HCT116 (cell line): ENCODE measurements at regions not wholly inside any gene's neighbourhood (a gene's known extent, or its start where the extent isn't known, plus 50 kb on each side); places are given as distances from the start of the nearest gene placed in this dataset.

ENCODE experiments used
- ATAC-seq: fragments of 200-7000 bp; cut with Tn5 transposase; 2 replicates; pipeline ENCODE4 v1.9.1; 2020; ENCODE audit warnings: mild to moderate bottlenecking, moderate library complexity
- BruUV-seq: library from RNA; stranded (reverse); fragments of 400-500 nt; replicated peaks from 2 replicates; lab custom pipeline; 2021; lab: Mats Ljungman, UMichigan
- CTCF ChIA-PET: fragments of 300-600 bp; sonication (Branson Sonifier 250); formaldehyde crosslinking; loops from one replicate; lab custom pipeline; 2021; ENCODE audit warnings: antibody characterized with exemption; lab: Charles Lee
- POLR2A ChIA-PET: fragments of 300-600, 350-600 bp; sonication (Branson Sonifier 250); formaldehyde crosslinking; loops from one replicate; lab custom pipeline; 2021; ENCODE audit warnings: antibody characterized with exemption; lab: Charles Lee
- RAD21 ChIA-PET, 2 experiments: fragments of 300-600 bp; sonication (Branson Sonifier 250); formaldehyde crosslinking; loops; one replicate each; lab custom pipeline; 2023; ENCODE audit warnings: low total read pairs in 2 of 2; ENCODE audit not compliant: uncharacterized antibody in 2 of 2, unreplicated experiment in 2 of 2, low non-redundant PET in 1 of 2; lab: Charles Lee
- DNase-seq: peaks from one replicate; pipeline ENCODE4 v3.0.0-alpha.2; 2010; ENCODE audit warnings: low read depth, low spot score
- H2AFZ ChIP-seq: fragments of 200-600 bp; shearing (Covaris generic), sonication (generic); 2 replicates; pipeline ENCODE4 v1.6.1; 2017; ENCODE audit warnings: low read depth, mixed run types, mixed read lengths, antibody characterized with exemption, low read length; ENCODE audit not compliant: poor library complexity, severe bottlenecking
- H3K27ac ChIP-seq: 2 replicates; pipeline ENCODE4 v1.5.1; 2012; ENCODE audit warnings: low read depth, low read length
- H3K27me3 ChIP-seq: fragments of 200-600 bp; sonication (generic); 2 replicates; pipeline ENCODE4 v1.6.1; 2016; ENCODE audit warnings: mixed run types, low read length, mixed read lengths; ENCODE audit not compliant: insufficient read depth
- H3K36me3 ChIP-seq, 2 experiments: fragments of 200-500 bp in 1 of 2; fragments of 200-600 bp in 1 of 2; sonication (Bioruptor generic) in 1 of 2; sonication (generic) in 1 of 2; 2 replicates each; pipeline versions ENCODE4 v1.5.1 to v1.6.1; 2014 to 2016; ENCODE audit warnings: low read length in 2 of 2, inconsistent platforms in 1 of 2, mixed read lengths in 1 of 2, mixed run types in 1 of 2; ENCODE audit not compliant: insufficient read depth in 2 of 2, control insufficient read depth in 1 of 2
- H3K4me1 ChIP-seq, 2 experiments: fragments of 200-600 bp in 1 of 2; sonication (generic) in 1 of 2; 2 replicates each; pipeline versions ENCODE4 v1.5.1 to v1.6.1; 2012 to 2017; ENCODE audit warnings: low read length in 2 of 2, inconsistent platforms in 1 of 2, mild to moderate bottlenecking in 1 of 2, mixed read lengths in 1 of 2, mixed run types in 1 of 2, moderate library complexity in 1 of 2; ENCODE audit not compliant: insufficient read depth in 2 of 2, control insufficient read depth in 1 of 2
- H3K4me2 ChIP-seq: fragments of 200-600 bp; sonication (generic); 2 replicates; pipeline ENCODE4 v1.6.1; 2017; ENCODE audit warnings: mixed run types, low read length, mixed read lengths
- H3K4me3 ChIP-seq, 2 experiments: fragments of 200-600 bp in 1 of 2; sonication (generic) in 1 of 2; replicated peaks in 1 of 2; 2 replicates each; pipeline ENCODE4 v1.5.1; 2011 to 2016; ENCODE audit warnings: low read length in 2 of 2, control low read depth in 1 of 2, low read depth in 1 of 2, mild to moderate bottlenecking in 1 of 2, mixed read lengths in 1 of 2, mixed run types in 1 of 2
- H3K79me2 ChIP-seq: fragments of 200-600 bp; sonication (generic); 2 replicates; pipeline ENCODE4 v1.6.1; 2017; ENCODE audit warnings: mild to moderate bottlenecking, mixed run types, low read length, moderate library complexity, mixed read lengths; ENCODE audit not compliant: insufficient read depth
- H3K9ac ChIP-seq: fragments of 200-600 bp; sonication (generic); 2 replicates; pipeline ENCODE4 v1.6.1; 2016; ENCODE audit warnings: low read length, mixed read lengths
- H3K9me2 ChIP-seq: fragments of 200-600 bp; sonication (generic), shearing (Covaris generic); 2 replicates; pipeline ENCODE4 v1.6.1; 2017; ENCODE audit warnings: mixed run types, mild to moderate bottlenecking, moderate library complexity; ENCODE audit not compliant: insufficient read depth
- H3K9me3 ChIP-seq, 2 experiments: fragments of 200-500 bp in 1 of 2; fragments of 200-600 bp in 1 of 2; sonication (Bioruptor generic) in 1 of 2; sonication (generic) in 1 of 2; 2 replicates each; pipeline ENCODE4 v1.6.1; 2014 to 2017; ENCODE audit warnings: low read length in 2 of 2, mixed read lengths in 2 of 2, inconsistent platforms in 1 of 2, low read depth in 1 of 2, mild to moderate bottlenecking in 1 of 2, mixed run types in 1 of 2, moderate library complexity in 1 of 2; ENCODE audit not compliant: control insufficient read depth in 1 of 2, insufficient read depth in 1 of 2
- H4K20me1 ChIP-seq: fragments of 200-600 bp; sonication (generic), shearing (Covaris generic); 2 replicates; pipeline ENCODE4 v1.6.1; 2017; ENCODE audit warnings: mixed run types, mild to moderate bottlenecking, moderate library complexity; ENCODE audit not compliant: insufficient read depth
- EGR1 ChIP-seq: IDR thresholded peaks from 2 replicates; pipeline ENCODE4 v1.6.1; 2012; ENCODE audit warnings: low read depth
- ELF1 ChIP-seq: IDR thresholded peaks from 2 replicates; pipeline ENCODE4 v1.6.1; 2012; ENCODE audit warnings: low read depth, borderline replicate concordance
- EZH2 ChIP-seq: fragments of 200-600 bp; sonication (generic); IDR thresholded peaks from 2 replicates; pipeline ENCODE4 v1.6.1; 2017; ENCODE audit warnings: antibody characterized with exemption, mixed run types
- RAD21 ChIP-seq: IDR thresholded peaks from 2 replicates; pipeline ENCODE4 v1.6.1; 2012; ENCODE audit warnings: low read depth, mild to moderate bottlenecking
- SIN3A ChIP-seq: IDR thresholded peaks from 2 replicates; pipeline ENCODE4 v1.6.1; 2012; ENCODE audit warnings: low read depth
- TCF7L2 ChIP-seq: IDR thresholded peaks from 2 replicates; pipeline ENCODE4 v1.7.0; 2011; ENCODE audit warnings: borderline replicate concordance, inconsistent platforms; ENCODE audit not compliant: insufficient read depth, insufficient read length; ENCODE audit errors: extremely low read depth
- intact Hi-C: fragments of 100-400 bp; cut with micrococcal nuclease; formaldehyde crosslinking; loops from 2 replicates; pipeline ENCODE4 v1.10.0; 2022
- TF ChIP-seq, protein P1 (sequence below), 3 experiments: fragments of 200-600 bp in 1 of 3; sonication (generic) in 1 of 3; IDR thresholded peaks in 2 of 3; conservative IDR thresholded peaks in 1 of 3; 2 replicates each; pipeline ENCODE4 v1.5.1; 2012 to 2017; ENCODE audit warnings: low read depth in 2 of 3, low read length in 2 of 3, antibody characterized with exemption in 1 of 3, borderline replicate concordance in 1 of 3, control low read depth in 1 of 3, mild to moderate bottlenecking in 1 of 3, mixed read lengths in 1 of 3, mixed run types in 1 of 3, moderate library complexity in 1 of 3; ENCODE audit not compliant: insufficient read depth in 1 of 3
- TF ChIP-seq, protein P2 (sequence below): IDR thresholded peaks from 2 replicates; pipeline ENCODE4 v1.6.1; 2012
- TF ChIP-seq, protein P3 (sequence below): IDR thresholded peaks from 2 replicates; pipeline ENCODE4 v1.6.1; 2012; ENCODE audit warnings: low read depth

DNA sequence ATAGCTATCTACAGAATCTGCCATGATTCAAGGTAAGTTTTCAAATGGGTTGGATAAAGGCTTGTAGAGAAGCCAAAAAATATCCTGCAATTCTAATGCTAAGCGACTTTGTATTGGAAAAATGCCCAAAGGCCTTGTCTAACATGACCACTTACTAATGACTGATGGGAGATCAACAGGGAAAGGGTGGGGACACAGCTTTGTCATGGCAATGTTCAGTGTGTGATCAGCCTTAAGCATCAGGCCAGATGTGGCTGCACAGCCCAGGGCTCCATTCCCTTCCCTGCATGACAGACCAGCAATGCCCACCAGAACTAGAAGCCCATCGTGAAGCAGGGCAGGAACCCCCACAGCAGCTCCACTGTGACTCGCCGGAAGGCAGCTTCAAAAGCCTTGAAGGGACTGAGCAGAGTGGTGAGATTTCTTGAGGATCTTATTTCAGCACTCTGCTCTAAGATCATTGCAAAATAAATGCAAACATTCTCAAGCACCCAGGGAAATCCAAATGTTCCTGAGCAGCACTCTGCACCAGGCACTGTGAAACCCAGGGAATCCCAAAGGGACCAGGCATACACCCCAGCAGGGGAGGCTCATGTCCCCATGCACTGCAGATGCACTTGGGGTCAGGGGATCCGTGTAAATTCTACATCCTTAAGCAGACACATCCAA lies 517.9 kb upstream of the SMIM21 start:
- Histone ChIP-seq H3K4me2 (no peak overlapping the region), H3K9me3 (peaks cover 0 to 5% of the 10 kb centered on the region in 2 experiments; a peak in 2 of 4 replicates), H4K20me1 (no peaks in the 10 kb centered on the region), H3K27ac (no peak overlapping the region), H3K9ac (no peak overlapping the region), H3K4me3 (no peak overlapping the region), H3K4me1 (no peaks in the 10 kb centered on the region), H2AFZ (no peak overlapping the region), H3K27me3 (no peaks in the 10 kb centered on the region), H3K79me2 (no peaks in the 10 kb centered on the region), H3K9me2 (no peaks in the 10 kb centered on the region), H3K36me3 (no peaks in the 10 kb centered on the region)
- ChIA-PET POLR2A (no interaction called here), CTCF (no interaction called here), RAD21 (no interaction called here)
- ATAC-seq (no peak), DNase-seq (no peak)
- intact Hi-C loops, result no loop called here
- BruUV-seq, result no TSS peak
- TF ChIP-seq SIN3A (no peak), EGR1 (no peak), RAD21 (no peak), ELF1 (no peak), TCF7L2 (no peak), EZH2 (no peak)
- TF ChIP-seq, protein P1, sequence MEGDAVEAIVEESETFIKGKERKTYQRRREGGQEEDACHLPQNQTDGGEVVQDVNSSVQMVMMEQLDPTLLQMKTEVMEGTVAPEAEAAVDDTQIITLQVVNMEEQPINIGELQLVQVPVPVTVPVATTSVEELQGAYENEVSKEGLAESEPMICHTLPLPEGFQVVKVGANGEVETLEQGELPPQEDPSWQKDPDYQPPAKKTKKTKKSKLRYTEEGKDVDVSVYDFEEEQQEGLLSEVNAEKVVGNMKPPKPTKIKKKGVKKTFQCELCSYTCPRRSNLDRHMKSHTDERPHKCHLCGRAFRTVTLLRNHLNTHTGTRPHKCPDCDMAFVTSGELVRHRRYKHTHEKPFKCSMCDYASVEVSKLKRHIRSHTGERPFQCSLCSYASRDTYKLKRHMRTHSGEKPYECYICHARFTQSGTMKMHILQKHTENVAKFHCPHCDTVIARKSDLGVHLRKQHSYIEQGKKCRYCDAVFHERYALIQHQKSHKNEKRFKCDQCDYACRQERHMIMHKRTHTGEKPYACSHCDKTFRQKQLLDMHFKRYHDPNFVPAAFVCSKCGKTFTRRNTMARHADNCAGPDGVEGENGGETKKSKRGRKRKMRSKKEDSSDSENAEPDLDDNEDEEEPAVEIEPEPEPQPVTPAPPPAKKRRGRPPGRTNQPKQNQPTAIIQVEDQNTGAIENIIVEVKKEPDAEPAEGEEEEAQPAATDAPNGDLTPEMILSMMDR (IDR thresholded peaks at IDR 0.05 in 2 of 3, conservative IDR thresholded peaks at IDR 0.05 in 1 of 3; ENCODE audit: borderline replicate concordance in 1 of 3, insufficient read depth in 1 of 3, low read depth in 2 of 3, low read length in 2 of 3), result no peak
- TF ChIP-seq, protein P2, sequence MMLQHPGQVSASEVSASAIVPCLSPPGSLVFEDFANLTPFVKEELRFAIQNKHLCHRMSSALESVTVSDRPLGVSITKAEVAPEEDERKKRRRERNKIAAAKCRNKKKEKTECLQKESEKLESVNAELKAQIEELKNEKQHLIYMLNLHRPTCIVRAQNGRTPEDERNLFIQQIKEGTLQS, result no peak
- TF ChIP-seq, protein P3, sequence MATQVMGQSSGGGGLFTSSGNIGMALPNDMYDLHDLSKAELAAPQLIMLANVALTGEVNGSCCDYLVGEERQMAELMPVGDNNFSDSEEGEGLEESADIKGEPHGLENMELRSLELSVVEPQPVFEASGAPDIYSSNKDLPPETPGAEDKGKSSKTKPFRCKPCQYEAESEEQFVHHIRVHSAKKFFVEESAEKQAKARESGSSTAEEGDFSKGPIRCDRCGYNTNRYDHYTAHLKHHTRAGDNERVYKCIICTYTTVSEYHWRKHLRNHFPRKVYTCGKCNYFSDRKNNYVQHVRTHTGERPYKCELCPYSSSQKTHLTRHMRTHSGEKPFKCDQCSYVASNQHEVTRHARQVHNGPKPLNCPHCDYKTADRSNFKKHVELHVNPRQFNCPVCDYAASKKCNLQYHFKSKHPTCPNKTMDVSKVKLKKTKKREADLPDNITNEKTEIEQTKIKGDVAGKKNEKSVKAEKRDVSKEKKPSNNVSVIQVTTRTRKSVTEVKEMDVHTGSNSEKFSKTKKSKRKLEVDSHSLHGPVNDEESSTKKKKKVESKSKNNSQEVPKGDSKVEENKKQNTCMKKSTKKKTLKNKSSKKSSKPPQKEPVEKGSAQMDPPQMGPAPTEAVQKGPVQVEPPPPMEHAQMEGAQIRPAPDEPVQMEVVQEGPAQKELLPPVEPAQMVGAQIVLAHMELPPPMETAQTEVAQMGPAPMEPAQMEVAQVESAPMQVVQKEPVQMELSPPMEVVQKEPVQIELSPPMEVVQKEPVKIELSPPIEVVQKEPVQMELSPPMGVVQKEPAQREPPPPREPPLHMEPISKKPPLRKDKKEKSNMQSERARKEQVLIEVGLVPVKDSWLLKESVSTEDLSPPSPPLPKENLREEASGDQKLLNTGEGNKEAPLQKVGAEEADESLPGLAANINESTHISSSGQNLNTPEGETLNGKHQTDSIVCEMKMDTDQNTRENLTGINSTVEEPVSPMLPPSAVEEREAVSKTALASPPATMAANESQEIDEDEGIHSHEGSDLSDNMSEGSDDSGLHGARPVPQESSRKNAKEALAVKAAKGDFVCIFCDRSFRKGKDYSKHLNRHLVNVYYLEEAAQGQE, result no peak
